GM18858 (cell line): ENCODE measurements at regions not wholly inside any gene's neighbourhood (a gene's known extent, or its start where the extent isn't known, plus 50 kb on each side); places are given as distances from the start of the nearest gene placed in this dataset.

ENCODE experiments used
- ATAC-seq: cut with Tn5 transposase; IDR thresholded peaks from one replicate; pipeline ENCODE4 v1.9.1; 2021; ENCODE audit not compliant: unreplicated experiment

DNA sequence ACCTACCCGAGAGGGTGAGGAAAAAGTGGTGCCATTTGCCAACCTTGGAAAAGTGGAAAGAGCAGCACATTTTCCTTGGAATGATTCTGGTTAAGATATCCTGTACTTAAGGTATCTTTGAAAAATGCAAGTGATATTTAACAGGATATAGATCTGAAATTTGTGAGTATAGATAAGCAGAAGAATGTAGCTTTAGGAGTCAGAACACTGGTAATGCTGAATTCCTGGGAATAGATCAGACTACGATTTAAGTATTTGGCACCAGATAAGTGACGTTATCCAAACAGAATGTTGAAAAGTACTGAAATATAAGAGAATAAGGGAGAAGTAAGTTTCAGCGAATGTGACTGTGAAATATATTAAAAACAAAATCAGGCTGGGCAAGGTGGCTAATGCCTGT is 210.1 kb downstream of the PCDH7 start:
- no peak for ATAC-seq

DNA sequence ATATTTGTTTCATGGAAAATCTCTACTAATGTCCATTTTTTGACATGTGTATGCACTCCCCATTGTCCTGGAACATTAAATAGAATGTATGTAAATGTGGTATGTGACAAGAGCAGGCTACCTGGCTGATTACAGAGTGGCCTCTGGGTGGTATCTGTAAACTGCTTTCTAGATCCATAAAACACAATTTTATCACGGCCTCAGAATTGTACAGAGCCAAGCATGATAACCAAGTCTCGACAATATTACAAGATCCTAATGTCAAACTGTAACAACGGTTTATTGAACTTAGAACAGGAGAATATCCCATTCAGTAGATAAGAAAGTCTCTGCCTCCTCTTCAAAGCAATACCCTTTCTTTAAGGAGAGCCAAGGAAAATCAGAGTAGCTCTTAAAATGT is 212.4 kb downstream of the PCDH7 start:
- ATAC-seq: no peak

DNA sequence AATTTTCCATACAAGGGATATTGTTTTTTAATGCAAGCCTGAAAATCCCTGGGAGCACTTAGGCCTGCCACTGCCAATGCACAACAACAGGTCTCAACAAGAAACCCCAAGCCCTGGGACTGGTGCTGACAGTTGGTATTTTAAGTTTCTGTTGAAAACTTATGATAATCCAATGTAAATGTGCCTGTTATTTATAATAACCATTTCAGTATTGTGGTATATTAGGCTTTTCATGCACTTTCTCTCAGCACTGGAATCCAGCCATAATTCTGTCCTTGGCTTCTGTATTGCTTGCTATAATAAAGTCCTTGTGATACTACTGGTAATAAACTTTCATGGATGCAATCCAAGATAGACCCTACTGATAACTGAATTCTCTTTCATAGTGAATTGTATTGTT is 218.9 kb downstream of the PCDH7 start:
- no peak for ATAC-seq

DNA sequence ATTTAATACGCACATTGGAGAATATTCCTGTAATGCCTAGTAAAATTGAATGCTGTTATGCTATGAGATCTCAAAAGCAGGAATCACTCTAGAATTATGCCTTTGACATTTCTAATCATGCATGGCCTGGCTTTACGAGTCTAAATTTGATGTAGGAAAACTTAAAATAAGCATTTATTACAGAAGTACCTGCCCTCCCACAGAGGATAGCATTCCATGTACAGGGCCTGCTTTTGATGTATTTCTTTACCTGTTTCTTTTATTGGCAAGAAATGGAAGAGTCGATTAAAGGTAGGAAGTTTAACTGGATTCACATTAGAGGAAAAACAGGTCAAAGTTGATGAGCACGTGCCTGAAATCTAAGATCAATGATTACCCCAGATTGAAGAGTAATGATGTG is 219.5 kb downstream of the PCDH7 start:
- no peak for ATAC-seq

DNA sequence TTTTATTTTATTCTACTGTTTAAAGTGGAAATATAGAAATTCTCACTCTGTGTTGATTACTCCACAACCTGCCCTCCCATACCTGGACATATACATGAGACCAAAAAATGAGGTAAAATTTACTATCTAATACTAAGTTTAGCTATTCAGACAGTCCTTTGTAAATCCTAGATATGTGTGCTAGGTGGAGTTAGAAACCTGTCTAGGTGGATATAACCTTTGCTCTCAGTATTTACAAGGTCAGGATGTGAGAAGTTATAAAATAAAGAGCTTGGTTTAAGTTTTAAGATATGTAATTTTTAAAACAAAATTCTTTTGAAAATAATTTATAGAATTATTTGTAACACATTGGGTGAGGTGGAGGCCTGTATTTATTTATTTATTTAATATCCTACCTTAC is 221.5 kb downstream of the PCDH7 start:
- no peak for ATAC-seq

DNA sequence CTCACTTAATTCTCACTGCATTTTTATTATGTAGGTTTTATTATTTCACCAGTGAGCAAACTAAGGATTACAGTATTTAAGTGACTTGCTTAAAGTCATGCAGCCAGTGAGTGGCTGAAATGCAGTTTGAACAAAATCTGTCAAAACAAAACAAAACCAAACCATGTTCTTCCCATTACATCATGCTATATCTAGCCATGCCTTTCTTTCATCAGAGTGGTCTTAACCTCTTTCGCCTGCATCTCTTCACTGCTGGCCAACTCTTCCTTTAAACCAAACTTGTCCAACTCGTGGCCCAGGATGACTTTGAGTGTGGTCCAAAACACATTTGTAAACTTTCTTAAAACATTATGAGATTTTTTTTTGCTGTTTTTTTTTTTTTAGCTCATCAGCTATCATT is 223.2 kb downstream of the PCDH7 start:
- no peak for ATAC-seq

DNA sequence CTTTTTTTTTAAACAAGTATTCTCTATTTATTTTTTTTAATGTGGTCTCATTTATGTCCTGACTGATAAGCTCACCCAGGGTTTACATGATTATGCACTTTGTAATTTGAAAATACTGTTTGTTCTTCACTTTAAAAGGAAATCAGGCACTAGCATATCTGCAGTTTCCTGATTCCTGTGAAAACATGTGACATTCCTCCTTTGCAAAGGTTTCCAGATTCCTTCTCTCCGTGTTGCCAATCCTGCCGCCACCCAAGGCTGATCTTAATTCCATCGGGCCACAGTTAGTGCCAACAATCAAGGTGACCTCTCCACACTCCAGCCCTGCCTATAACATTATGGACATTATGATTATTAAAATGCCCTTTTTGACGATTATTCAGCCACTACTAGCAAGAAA is 225.4 kb downstream of the PCDH7 start:
- ATAC-seq: no peak

DNA sequence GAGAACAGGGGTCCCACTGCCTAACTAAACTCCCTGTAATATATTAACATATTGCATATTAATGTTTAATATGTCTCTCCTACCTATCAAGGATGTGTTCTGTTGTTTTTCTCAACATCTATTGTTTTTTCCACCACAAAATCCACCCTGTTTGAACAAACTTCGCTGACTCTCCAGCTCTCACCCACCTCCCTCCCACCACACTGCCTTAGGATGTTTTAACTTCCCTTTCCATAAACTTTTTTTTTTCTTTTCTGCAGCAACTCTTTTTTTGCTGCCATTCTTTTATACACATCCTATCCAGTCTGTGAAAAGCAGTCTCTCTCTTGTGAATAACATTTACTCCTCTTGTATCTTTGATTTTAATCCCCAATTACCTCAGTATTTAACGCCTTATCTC is 226.1 kb downstream of the PCDH7 start:
- ATAC-seq: no peak

DNA sequence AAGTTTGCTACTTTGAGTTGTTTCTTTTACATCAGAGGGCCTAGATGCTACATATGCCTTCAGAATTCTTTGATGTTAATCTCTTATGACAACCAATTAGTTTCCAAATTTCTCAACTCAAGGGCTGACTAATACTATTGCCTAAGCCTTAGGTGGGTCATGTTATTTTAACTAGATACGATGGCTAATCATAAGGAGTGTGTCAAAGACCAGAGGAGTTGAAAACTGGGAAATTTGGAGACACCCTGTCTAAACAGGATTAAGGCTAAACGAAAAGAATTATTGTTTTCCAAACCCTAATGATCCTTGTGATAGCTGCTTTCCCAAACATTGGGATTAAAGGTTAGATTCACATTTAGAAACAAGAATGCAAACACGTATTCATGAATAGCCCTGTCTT is 228.5 kb downstream of the PCDH7 start:
- ATAC-seq: no peak

DNA sequence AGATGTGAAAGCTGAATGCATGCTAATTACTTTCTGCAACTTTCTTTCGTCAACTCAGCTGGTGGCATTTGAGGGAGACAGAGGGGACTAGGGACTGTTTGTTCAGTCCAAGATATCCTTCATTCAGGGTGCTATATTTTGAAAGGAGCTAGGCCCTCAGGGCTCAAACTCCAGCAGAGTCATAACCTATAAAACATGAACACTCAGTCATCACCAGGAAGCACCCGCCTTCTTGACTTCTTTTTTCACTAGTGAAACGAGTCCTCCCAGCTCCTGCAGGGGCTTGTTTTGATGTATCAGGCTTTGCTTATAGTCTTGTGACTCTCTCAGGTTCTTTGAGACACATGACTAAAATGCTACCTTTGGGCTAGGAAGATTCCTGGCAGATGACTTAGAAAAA is 230.6 kb downstream of the PCDH7 start:
- ATAC-seq: no peak

DNA sequence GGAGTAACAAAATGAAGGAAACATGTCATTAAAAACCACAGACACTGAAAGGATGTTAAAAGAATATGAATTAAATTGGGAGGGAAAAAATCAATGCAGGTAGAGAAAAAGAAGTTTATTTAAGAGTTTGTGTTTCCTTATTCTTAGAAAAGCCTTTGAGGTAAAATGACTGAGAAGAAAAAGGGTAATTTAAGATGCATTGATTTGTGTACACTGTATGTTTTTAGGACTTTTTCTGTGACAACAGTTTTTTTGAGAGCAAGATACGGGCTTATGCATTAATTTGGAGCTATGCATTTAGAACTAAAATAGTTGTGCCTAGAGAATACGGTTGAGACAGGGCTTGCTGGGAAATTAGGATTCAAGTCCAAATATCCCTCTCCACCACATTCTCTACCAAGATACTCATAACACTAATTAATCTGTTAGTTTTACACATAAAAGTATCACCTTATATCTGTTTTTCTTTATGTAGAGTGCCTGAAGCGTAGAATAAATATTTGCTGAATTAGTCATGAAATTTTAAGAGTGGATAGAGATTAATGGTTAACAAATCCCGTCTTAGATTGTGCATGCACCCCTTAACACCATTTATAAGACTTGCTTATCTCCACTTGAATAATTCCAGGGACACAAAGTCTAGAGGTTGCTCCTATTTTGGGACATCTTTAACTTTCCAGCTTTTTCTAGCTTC is 232.5 kb downstream of the PCDH7 start:
- ATAC-seq: no peak

DNA sequence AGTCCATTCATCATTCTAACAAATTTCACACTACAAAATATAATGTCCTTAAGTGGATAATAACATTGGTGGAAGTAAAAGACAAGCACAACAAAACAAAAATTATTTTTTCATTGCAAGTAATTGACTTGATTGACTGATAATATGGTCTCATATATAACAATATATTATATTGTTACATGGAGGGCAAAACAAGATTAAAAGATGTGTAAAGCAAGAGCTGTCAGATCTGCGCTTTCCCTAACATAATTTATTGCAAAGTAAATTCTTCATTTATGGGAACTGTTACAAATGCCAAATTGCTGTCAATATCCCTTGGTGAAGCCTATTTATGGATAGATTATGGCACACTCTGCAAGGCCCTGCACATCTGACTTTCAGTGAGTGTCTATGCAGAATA is 233.6 kb downstream of the PCDH7 start:
- no peak for ATAC-seq

DNA sequence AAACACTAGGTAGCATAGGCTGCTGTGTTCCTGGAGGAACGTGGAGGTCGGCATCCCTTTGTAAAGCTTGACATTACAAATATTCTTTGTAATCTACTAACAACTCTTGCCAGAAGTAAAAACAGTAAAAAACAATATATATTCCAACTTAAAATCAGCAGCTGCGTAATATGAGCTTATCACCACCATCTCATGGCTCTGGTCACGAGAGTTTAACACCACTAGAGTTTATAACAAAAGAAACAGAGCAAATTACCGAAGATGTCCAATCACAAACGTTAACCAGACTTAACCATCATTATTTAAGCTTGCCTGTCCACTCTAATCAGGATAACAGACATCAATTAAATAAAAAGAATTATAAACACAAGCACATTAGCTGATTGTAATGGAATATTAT is 236.7 kb downstream of the PCDH7 start:
- no peak for ATAC-seq

DNA sequence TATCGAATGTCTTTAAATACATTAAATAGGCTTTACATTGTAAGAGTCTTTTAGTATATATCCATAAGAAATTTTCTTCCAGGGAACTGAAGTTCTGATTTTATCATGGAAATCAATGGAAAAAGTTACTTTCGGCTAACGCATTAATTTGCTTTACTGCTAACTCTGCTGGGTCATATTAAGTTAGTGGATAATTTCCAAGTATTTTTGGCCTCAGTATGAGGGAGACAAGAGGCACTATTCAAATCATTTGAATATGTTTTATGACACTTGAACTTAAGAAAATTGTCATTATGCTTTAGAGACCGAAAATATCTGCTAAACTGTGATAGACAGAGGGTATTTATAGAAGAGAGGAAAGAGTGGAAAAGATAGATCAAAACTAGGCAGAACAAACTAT is 237.5 kb downstream of the PCDH7 start:
- ATAC-seq: no peak

DNA sequence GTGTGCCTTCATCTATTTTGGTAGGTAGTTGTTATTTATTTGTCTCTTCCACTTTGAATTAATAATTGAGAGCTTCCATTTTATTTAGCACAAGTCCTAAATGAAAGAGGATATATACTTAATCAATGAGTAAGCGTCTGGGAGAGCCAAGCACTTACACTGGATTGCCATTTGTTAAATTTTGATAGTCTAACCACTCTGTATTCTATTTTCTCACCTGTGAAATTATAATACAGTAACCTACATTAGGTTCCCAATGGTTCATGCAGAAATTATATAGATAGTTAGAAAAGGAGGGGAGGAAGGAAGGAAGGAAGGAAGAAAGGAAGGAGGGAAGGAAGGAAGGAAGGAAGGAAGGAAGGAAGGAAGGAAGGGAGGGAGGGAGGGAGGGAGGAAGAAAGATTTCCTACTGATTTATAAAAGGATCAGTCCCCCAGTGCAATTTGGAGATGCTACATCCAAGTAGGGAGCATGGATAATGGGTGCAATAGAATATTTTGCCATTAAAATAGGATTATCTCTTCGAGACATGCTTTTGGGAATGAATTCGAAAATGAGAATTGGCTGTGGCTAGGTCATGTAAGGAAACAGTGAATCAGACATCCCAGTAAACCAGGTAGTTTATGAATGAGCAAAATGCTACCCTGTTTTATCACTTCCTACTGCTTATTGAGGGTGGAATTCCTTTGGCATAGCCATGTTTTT is 239.8 kb downstream of the PCDH7 start:
- ATAC-seq: no peak

DNA sequence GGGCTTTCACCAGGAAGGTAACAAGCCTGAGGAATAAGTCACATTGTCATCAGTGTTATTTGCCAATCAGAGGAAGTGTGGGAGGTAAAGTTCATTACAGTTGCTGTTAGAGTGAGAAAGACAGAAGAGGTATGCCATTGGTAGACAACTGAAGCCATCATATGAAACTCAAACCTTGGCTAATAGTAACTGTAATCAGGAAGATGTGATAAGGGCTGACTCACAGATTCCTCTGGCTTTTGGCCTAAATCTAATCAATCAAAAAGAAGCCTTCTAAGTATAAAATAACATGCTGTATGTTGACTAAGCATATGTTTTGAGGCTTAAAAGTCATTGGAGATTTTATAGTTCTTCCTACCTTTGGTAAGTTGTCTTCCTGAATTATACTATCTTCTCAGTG is 242.8 kb downstream of the PCDH7 start:
- no peak for ATAC-seq

DNA sequence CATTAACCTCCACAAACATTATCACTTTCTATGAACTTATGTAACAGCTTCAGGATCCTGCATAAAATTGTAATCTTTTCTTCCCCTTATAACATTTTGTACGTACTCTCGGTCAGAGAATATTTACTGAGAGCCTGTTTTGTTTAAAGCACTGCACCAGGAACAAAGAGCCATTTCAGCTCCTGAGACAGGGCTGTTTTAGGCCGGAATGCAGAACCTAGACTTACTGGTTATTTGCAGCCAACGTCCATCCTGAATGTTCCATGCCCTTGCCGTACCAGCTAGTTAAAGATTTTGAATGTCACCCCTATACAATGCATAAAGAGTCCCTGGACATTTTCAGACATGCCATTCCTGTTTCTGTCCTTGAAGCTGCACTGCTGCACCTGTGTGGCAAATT is 248.8 kb downstream of the PCDH7 start:
- ATAC-seq: no peak

DNA sequence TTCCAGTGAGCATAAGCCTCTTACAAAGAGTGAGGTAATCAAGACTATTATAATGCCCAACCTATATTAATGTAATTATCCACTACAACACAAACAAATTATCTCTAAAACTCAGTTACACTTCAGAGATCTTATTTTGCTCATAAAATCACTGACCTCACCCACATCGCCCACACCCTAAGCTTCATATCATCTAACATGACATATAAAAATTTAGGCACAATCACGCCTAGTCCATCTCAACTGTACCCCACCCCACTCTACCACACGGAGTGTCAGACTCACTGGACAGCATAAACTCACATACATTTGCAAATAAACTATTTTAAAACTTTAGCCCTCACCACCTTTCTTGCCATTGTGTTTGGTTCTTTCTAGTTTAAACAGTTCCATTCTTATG is 252.4 kb downstream of the PCDH7 start:
- no peak for ATAC-seq

DNA sequence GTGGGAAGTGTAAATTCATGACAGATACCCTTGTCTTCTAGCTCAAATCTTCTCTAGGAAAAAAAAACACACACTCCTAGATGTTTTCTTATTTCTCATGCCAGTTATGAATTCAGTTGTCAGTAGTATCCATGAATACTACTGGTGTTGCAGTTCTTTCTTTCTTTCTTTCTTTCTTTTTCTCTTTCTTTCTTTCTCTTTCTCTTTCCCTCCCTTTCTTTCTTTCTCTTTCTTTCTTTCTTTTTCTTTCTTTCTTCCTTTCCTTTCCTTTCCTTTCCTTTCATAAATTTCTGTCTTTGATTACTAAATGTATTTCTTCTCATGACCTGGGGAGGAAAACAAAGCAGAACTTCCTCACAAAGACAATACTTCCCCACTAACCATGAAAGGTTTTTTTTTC is 253.8 kb downstream of the PCDH7 start:
- ATAC-seq: no peak

DNA sequence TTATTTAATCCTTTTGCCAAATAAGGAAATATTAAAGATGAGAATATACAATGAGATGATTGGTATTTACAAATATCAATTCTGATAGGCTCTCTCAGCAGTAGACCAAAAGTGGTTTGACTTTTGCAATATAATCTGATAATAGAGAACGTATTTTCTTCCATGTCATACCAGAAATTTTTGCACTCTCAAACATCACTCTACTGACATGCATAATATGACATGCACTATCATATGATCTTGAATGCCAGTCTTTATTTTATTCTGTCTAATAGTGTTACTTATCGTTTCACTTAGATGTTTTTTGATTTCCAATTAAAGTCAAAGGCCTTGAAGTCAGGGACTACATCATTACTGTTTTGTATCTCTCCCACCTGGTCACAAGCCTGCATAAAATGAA is 259.2 kb downstream of the PCDH7 start:
- no peak for ATAC-seq

DNA sequence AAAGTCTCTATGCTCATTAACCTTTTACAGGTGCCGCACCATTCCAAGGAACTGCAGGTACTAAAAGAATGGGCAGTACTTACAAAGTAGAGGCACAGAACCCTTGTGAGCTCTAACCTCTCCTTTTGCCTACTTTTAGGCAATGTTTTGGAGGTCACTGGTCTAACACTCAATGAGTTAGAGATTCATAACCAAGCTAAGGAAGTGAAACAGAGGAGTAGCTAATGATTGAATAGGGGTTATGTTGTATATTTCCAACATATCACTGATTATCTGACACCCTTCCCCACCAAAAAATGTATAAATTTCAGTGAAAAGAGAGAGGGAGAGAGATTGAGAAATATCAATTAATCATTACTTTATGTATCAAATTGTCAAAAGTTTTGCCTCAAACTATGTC is 269.3 kb downstream of the PCDH7 start:
- ATAC-seq: no peak

DNA sequence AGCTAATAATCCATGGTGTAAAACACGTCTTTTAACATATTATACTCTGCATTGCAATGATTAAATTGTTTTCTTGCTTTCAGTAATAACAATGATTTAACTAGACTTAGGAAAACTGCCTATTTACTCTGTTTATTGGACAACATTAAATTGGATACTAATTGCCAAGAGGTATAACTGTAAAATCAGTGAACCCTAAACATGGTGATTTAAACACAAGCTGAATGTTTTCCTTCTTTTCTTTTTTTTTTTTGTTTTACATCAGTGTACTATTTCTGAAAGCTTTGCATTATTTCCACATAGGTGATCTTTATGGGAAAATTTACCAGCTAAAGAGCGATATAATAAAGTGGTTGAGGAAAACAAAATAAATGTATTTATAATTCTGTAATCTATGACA is 276.7 kb downstream of the PCDH7 start:
- no peak for ATAC-seq

DNA sequence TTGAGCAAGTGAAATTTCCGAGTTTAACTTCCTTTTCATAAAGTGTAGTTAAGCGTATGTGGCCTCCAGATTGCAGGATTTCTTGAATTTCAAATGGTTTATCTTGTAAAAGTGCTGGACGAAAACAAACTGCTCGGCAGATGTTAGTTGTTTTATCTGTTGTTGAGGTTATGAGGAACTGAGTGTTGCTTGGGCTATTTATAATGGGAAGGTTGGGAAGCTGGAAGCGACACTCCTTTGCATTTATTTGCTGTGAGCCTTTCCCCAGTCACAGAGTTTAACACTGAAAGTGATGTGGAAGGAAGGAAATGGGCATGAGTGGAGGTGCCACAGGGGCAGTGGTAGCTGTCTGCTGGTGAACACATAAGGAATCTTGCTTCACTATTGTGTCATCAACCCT is 284.9 kb downstream of the PCDH7 start:
- no peak for ATAC-seq
